ENCODE measurements at regions not wholly inside any gene's neighbourhood (a gene's known extent, or its start where the extent isn't known, plus 50 kb on each side); places are given as distances from the start of the nearest gene placed in this dataset.

DNA sequence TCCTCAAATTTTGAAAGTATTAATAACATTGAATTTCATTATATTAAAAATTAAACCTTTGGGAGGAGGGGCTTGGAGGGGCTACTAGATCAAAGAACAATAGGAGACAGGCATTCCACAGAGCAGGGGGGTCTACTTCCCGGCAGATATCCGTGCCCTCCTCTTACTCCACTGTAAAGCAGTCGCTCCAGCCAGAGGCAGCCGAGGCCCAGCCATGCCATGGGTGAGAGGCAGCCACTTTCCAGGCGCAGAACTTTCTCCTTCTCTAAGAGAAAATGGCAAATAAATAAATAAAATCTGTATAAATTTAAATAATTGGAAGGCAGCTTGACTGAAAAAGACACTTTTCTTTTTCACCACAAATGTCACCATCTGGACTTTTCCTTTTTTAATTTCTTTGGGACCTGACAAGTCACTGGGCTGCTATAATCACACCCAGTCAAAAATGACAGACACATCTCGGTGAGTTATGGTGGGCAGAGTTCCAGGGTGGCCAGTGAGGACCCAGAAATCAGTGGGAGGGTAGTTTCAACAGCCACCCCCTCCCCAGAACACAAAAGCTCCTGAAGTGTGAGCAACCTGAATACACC, 302.2 kb upstream of the SMARCA2 start:
- TF ChIP-seq, protein P1, sequence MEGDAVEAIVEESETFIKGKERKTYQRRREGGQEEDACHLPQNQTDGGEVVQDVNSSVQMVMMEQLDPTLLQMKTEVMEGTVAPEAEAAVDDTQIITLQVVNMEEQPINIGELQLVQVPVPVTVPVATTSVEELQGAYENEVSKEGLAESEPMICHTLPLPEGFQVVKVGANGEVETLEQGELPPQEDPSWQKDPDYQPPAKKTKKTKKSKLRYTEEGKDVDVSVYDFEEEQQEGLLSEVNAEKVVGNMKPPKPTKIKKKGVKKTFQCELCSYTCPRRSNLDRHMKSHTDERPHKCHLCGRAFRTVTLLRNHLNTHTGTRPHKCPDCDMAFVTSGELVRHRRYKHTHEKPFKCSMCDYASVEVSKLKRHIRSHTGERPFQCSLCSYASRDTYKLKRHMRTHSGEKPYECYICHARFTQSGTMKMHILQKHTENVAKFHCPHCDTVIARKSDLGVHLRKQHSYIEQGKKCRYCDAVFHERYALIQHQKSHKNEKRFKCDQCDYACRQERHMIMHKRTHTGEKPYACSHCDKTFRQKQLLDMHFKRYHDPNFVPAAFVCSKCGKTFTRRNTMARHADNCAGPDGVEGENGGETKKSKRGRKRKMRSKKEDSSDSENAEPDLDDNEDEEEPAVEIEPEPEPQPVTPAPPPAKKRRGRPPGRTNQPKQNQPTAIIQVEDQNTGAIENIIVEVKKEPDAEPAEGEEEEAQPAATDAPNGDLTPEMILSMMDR (IDR thresholded peaks at IDR 0.05; ENCODE audit: extremely low read depth in 1 of 2, insufficient read depth in 1 of 2, low read depth in 1 of 2, low read length in 2 of 2) = no peak
- TF ChIP-seq EZH2 (IDR thresholded peaks at IDR 0.05; ENCODE audit: borderline replicate concordance, low read depth, low read length, severe bottlenecking) (no peak), JUN (IDR thresholded peaks at IDR 0.05; ENCODE audit: borderline replicate concordance, insufficient read depth, insufficient read length, low read depth) (no peak)

Measured in endothelial cell of umbilical vein (primary cell).